Right atrium auricular region (tissue), 2 donors: ENCODE measurements at regions not wholly inside any gene's neighbourhood (a gene's known extent, or its start where the extent isn't known, plus 50 kb on each side); places are given as distances from the start of the nearest gene placed in this dataset.

Experiments used
- DNase-seq: peaks from one replicate; pipeline ENCODE4 v3.0.0-alpha.2; 2019; ENCODE audit warnings: low spot score
- H3K27ac ChIP-seq, 2 donors: fragments of 200-600 bp; sonication (generic); 1 replicate in 1 of 2; 2 replicates in 1 of 2; pipeline ENCODE4 v1.5.1; 2016 to 2019
- H3K27me3 ChIP-seq, 2 donors: fragments of 200-600 bp; sonication (generic); one replicate each; pipeline versions ENCODE4 v1.5.1 to v1.6.0; 2017 to 2019
- H3K36me3 ChIP-seq: fragments of 200-600 bp; sonication (generic); one replicate; pipeline ENCODE4 v1.5.1; 2016
- H3K4me1 ChIP-seq, 2 donors: fragments of 200-600 bp; sonication (generic); one replicate each; pipeline versions ENCODE4 v1.5.1 to v1.6.0; 2017 to 2019
- H3K4me3 ChIP-seq, 2 donors: fragments of 200-600 bp; sonication (generic); 1 replicate in 1 of 2; 2 replicates in 1 of 2; pipeline ENCODE4 v1.5.1; 2017 to 2019; ENCODE audit warnings: mild to moderate bottlenecking in 1 of 2, moderate library complexity in 1 of 2
- H3K9me3 ChIP-seq, 2 donors: fragments of 200-600 bp; sonication (generic); one replicate each; pipeline ENCODE4 v1.5.1; 2019
- TF ChIP-seq, protein P1 (sequence below), 2 donors: fragments of 200-600 bp; sonication (generic); IDR thresholded peaks; one replicate each; pipeline ENCODE4 v1.5.1; 2019; ENCODE audit warnings: antibody characterized with exemption in 2 of 2

DNA sequence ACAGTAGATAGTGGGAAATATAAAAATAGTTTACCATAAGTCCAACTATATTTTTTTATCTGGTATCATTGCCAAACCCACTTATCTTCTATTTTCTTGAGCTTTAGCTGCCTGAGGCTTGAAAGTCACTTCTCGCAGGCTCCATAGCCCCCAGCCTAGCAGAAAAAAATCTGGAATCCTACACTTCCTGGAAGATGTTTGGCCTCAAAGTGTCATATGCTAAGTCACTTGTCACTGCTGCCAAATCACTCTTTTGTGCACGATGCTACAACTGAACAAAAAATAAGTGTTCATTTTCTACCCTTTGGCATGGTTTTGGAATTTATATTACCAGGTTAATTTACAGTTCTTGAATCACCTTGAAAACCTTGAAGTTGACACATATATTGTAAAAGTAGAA is 612.5 kb upstream of the ATXN8OS start:
- TF ChIP-seq, protein P1, sequence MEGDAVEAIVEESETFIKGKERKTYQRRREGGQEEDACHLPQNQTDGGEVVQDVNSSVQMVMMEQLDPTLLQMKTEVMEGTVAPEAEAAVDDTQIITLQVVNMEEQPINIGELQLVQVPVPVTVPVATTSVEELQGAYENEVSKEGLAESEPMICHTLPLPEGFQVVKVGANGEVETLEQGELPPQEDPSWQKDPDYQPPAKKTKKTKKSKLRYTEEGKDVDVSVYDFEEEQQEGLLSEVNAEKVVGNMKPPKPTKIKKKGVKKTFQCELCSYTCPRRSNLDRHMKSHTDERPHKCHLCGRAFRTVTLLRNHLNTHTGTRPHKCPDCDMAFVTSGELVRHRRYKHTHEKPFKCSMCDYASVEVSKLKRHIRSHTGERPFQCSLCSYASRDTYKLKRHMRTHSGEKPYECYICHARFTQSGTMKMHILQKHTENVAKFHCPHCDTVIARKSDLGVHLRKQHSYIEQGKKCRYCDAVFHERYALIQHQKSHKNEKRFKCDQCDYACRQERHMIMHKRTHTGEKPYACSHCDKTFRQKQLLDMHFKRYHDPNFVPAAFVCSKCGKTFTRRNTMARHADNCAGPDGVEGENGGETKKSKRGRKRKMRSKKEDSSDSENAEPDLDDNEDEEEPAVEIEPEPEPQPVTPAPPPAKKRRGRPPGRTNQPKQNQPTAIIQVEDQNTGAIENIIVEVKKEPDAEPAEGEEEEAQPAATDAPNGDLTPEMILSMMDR (IDR thresholded peaks at IDR 0.05): no peak
- no peaks in the 10 kb centered on the region for H3K4me1 ChIP-seq
- no peaks in the 10 kb centered on the region for H3K27me3 ChIP-seq
- no peak overlapping the region for H3K4me3 ChIP-seq
- H3K9me3 ChIP-seq: peaks cover 0 to 5% of the 10 kb centered on the region in 2 donors
- no peak for DNase-seq
- H3K36me3 ChIP-seq: no peaks in the 10 kb centered on the region
- H3K27ac ChIP-seq: no peak overlapping the region

DNA sequence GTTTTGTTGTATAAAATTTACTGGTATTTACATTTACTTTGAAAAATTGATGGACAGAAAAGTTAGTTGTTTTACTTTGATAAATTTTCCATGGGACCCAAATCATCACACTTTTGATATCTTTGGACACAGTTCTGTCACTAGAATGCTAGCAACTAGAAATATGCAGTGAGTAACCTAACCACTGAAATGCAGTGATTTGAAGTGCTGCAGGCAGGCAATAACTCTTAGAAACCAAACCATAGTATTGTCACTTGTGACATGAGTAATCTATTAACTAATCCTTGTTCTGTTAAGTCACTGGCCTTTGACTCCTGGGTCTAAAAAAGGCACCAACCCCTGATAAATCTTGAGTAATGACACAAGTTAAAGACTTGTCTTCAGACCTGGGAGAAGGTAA is 620.0 kb upstream of the ATXN8OS start:
- Histone ChIP-seq H3K4me1 (no peaks in the 10 kb centered on the region), H3K27me3 (no peaks in the 10 kb centered on the region), H3K36me3 (no peaks in the 10 kb centered on the region), H3K9me3 (peaks cover 0 to 5% of the 10 kb centered on the region in 2 donors), H3K4me3 (no peak overlapping the region), H3K27ac (no peak overlapping the region)
- DNase-seq: no peak
- TF ChIP-seq, protein P1 (IDR thresholded peaks at IDR 0.05): no peak

DNA sequence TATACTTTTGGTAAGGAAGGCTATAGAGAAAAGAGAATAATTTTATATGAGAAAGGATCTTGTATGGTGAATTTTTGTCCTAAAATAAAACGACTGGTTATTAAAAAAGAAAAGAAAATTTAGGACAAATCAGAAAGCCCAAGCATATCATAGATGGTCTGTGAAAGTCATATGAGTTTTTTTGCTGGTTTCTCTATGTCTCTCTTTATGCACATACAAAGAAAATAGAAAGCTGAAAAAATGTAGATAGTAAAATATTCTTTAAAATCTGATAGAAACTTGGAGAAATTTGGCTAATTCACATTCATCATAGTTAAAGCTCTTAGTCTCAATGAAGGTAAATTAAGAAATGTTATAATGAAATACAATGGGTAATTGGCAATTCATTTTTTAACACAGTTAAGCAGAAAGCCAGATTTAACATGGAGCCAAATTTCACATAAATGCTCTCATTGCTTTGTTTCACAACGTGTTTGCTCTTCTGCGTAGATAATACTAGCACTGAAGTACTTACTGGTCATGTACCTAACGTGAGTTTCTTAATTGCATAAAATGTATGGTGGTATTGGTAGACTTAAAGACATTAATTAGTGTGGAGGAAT is 621.5 kb upstream of the ATXN8OS start:
- Histone ChIP-seq H3K36me3 (no peaks in the 10 kb centered on the region), H3K9me3 (peaks cover 0 to 1% of the 10 kb centered on the region in 2 donors), H3K27ac (no peak overlapping the region), H3K27me3 (no peaks in the 10 kb centered on the region), H3K4me1 (no peaks in the 10 kb centered on the region), H3K4me3 (no peak overlapping the region)
- TF ChIP-seq, protein P1 (IDR thresholded peaks at IDR 0.05): no peak
- no peak for DNase-seq

DNA sequence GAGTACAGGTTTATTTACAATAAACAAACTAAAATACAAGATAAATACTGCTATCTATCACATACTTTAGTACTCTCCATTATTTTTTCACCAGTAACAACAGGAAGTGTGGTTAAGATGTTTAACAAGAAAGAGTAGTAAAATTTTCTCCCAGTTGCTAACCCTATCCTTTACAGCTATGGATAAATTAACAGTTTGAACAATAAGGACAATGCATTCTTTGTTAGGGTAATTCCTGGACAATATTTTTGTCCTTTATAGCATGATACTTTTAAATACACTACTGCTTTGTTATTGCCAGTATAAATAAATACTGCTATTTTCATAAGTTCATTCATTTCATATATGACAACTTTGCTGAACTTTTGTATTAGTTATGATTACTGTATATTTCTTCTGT is 630.2 kb upstream of the ATXN8OS start:
- Histone ChIP-seq H3K4me3 (no peak overlapping the region), H3K27me3 (no peaks in the 10 kb centered on the region), H3K9me3 (no peaks in the 10 kb centered on the region), H3K36me3 (no peaks in the 10 kb centered on the region), H3K27ac (no peak overlapping the region), H3K4me1 (no peaks in the 10 kb centered on the region)
- TF ChIP-seq, protein P1 (IDR thresholded peaks at IDR 0.05): no peak
- DNase-seq: no peak

DNA sequence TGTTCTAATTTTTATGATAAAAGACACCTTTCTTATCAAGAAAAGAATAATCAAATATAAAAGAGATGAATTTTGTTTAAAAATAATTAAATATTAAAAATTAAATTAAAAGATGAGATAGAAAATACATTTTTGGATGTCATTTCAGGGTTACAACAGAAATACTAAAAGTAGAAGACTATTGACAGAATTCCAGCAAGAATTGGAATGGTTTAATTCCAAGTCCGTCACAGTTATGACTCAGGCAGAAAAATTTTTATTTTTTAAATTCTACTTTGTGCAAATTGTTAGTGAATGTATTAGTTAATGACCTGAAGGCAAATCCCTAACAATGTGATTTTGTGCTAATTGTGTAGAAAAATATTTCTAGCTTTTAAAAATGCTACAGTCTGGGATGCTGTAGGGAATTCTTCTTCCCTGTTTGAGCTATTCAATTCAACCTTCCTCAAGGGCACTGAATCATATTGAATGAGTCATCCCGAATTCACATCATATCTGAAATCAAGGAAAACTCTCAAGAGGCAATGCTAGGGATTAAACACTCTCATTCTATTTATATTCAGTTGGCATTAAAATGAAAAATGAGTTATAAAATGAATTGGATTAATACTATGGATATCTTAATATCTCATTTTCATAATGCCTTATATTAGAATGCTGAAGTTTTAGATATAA is 633.5 kb upstream of the ATXN8OS start:
- no peaks in the 10 kb centered on the region for H3K36me3 ChIP-seq
- no peak overlapping the region for H3K4me3 ChIP-seq
- no peaks in the 10 kb centered on the region for H3K4me1 ChIP-seq
- no peak for DNase-seq
- no peaks in the 10 kb centered on the region for H3K27me3 ChIP-seq
- H3K9me3 ChIP-seq: no peaks in the 10 kb centered on the region
- no peak overlapping the region for H3K27ac ChIP-seq
- TF ChIP-seq, protein P1 (IDR thresholded peaks at IDR 0.05): no peak

DNA sequence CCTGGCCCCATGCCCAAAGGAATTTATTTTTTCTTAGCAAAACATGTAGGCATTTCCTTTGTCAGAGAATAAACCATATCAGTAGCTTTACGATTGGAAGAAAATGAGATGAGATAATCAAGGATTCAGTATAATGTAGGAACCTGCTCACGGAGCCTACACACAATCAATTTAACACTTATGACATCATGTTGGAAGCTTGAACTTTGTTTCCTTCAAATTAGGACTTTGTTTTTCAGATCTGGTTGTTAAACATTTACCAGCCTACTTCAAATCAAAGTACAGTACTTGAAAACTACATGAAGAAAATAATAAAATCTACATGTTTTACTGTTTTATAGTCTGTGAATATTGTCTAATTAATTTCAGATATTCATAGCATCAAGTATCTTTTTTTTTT is 639.0 kb upstream of the ATXN8OS start:
- Histone ChIP-seq H3K36me3 (no peaks in the 10 kb centered on the region), H3K27me3 (no peaks in the 10 kb centered on the region), H3K27ac (no peak overlapping the region), H3K4me1 (no peaks in the 10 kb centered on the region), H3K9me3 (no peaks in the 10 kb centered on the region), H3K4me3 (no peak overlapping the region)
- TF ChIP-seq, protein P1 (IDR thresholded peaks at IDR 0.05): no peak
- DNase-seq: no peak
